Hepatocyte (in vitro differentiated cells): ENCODE measurements at regions not wholly inside any gene's neighbourhood (a gene's known extent, or its start where the extent isn't known, plus 50 kb on each side); places are given as distances from the start of the nearest gene placed in this dataset.

ENCODE experiments used
- EZH2phosphoT487 ChIP-seq: fragments of 200-600 bp; sonication (generic); IDR thresholded peaks from one replicate; pipeline ENCODE4 v1.6.1; 2018; ENCODE audit warnings: antibody characterized with exemption, mild to moderate bottlenecking, low read depth, moderate library complexity; ENCODE audit not compliant: unreplicated experiment, severe bottlenecking
- TF ChIP-seq, protein P1 (sequence below): fragments of 200-600 bp; sonication (generic); IDR thresholded peaks from 2 replicates; pipeline ENCODE4 v1.5.1; 2016; ENCODE audit warnings: antibody characterized with exemption, mild to moderate bottlenecking; ENCODE audit not compliant: poor library complexity

DNA sequence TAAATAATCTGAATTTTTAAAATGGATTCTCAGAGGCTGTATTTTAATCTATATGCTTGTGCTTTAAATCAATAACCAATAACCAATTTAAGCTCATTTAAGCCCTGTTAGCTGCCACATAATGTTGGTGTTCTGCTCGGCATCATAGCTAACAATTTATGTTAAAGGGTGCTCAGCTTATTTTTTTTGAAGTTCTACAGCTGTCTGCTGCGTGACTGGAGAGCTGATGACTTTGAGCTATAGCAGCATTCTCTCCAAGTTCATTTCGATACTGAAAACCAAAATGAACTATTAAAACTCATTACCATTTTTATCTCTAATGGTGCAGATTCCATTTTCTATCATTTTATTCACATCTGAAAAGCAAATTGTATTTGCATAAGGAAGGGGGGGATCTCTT is 357.8 kb downstream of the AJAP1 start:
- TF ChIP-seq, protein P1, sequence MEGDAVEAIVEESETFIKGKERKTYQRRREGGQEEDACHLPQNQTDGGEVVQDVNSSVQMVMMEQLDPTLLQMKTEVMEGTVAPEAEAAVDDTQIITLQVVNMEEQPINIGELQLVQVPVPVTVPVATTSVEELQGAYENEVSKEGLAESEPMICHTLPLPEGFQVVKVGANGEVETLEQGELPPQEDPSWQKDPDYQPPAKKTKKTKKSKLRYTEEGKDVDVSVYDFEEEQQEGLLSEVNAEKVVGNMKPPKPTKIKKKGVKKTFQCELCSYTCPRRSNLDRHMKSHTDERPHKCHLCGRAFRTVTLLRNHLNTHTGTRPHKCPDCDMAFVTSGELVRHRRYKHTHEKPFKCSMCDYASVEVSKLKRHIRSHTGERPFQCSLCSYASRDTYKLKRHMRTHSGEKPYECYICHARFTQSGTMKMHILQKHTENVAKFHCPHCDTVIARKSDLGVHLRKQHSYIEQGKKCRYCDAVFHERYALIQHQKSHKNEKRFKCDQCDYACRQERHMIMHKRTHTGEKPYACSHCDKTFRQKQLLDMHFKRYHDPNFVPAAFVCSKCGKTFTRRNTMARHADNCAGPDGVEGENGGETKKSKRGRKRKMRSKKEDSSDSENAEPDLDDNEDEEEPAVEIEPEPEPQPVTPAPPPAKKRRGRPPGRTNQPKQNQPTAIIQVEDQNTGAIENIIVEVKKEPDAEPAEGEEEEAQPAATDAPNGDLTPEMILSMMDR, result no peak
- no peak for TF ChIP-seq EZH2phosphoT487
